ENCODE measurements at regions not wholly inside any gene's neighbourhood (a gene's known extent, or its start where the extent isn't known, plus 50 kb on each side); places are given as distances from the start of the nearest gene placed in this dataset.

GRCh38 chr1:90127288-90127953, 132.5 kb downstream of the ZNF326 start:
- H3K4me3 ChIP-seq: no peak overlapping the region
- DNase-seq: no peak
- H3K4me1 ChIP-seq: no peaks in the 10 kb centered on the region
- H3K27ac ChIP-seq: no peak overlapping the region
- H3K9me3 ChIP-seq: no peaks in the 10 kb centered on the region
- no peaks in the 10 kb centered on the region for H3K36me3 ChIP-seq (ENCODE audit: low read depth, missing control alignments)
- TF ChIP-seq POLR2A (IDR thresholded peaks at IDR 0.05) (no peak), CTCF (IDR thresholded peaks at IDR 0.05) (no peak)
- intact Hi-C loops (cut with DNase I; ENCODE audit: low total_unique reads): no loop called here
- 32 to 53% methylated on average over 1 of the region's 1 CpG for WGBS, 2 donors
- no peaks in the 10 kb centered on the region for H3K27me3 ChIP-seq

- Histone ChIP-seq H3K36me3 (ENCODE audit: low read depth, missing control alignments) (no peaks in the 10 kb centered on the region), H3K4me1 (no peaks in the 10 kb centered on the region), H3K9me3 (no peaks in the 10 kb centered on the region), H3K4me3 (no peak overlapping the region), H3K27me3 (no peaks in the 10 kb centered on the region), H3K27ac (no peak overlapping the region)
- WGBS, 2 donors: 83 to 84% methylated on average over 5 of the region's 5 CpGs
- TF ChIP-seq CTCF (IDR thresholded peaks at IDR 0.05) (no peak), POLR2A (IDR thresholded peaks at IDR 0.05) (no peak)
- DNase-seq: no peak
- intact Hi-C loops (cut with DNase I; ENCODE audit: low total_unique reads): no loop called here
Measured at GRCh38 chr1:90126834-90127233, 131.9 kb downstream of the ZNF326 start.

GRCh38 chr1:90122654-90123340, 127.9 kb downstream of the ZNF326 start:
- no peaks in the 10 kb centered on the region for H3K27me3 ChIP-seq
- no peak overlapping the region for H3K4me3 ChIP-seq
- intact Hi-C loops (cut with DNase I; ENCODE audit: low total_unique reads): no loop called here
- no peaks in the 10 kb centered on the region for H3K36me3 ChIP-seq (ENCODE audit: low read depth, missing control alignments)
- 72 to 76% methylated on average over 4 of the region's 4 CpGs for WGBS, 2 donors
- H3K27ac ChIP-seq: no peak overlapping the region
- no peaks in the 10 kb centered on the region for H3K9me3 ChIP-seq
- no peak for DNase-seq
- TF ChIP-seq CTCF (IDR thresholded peaks at IDR 0.05): no peak
- TF ChIP-seq POLR2A (IDR thresholded peaks at IDR 0.05): no peak
- H3K4me1 ChIP-seq: no peaks in the 10 kb centered on the region

GRCh38 chr1:90114521-90115141, 119.7 kb downstream of the ZNF326 start:
- intact Hi-C loops (cut with DNase I; ENCODE audit: low total_unique reads): no loop called here
- Histone ChIP-seq H3K9me3 (no peaks in the 10 kb centered on the region), H3K27me3 (no peaks in the 10 kb centered on the region), H3K4me3 (no peak overlapping the region), H3K4me1 (no peaks in the 10 kb centered on the region), H3K27ac (no peak overlapping the region), H3K36me3 (ENCODE audit: low read depth, missing control alignments) (no peaks in the 10 kb centered on the region)
- no peak for DNase-seq
- TF ChIP-seq POLR2A (IDR thresholded peaks at IDR 0.05): no peak
- peak in 1 of 3 experiments; percentile 40 for TF ChIP-seq CTCF (IDR thresholded peaks at IDR 0.05)
- 30 to 37% methylated on average over 3 of the region's 3 CpGs for WGBS, 2 donors
